Osteocyte (in vitro differentiated cells): ENCODE measurements at regions not wholly inside any gene's neighbourhood (a gene's known extent, or its start where the extent isn't known, plus 50 kb on each side); places are given as distances from the start of the nearest gene placed in this dataset.
"Not testable (repeated sequence)": the region's sequence is repeated elsewhere in the genome, so short reads cannot be mapped to it uniquely, and the experiment has no call there.

Experiments used
- DNase-seq: peaks from one replicate; pipeline ENCODE4 v3.0.0; 2021; ENCODE audit warnings: mixed read lengths; ENCODE audit not compliant: unreplicated experiment; ENCODE audit errors: extremely low spot score
- H3K27ac Mint-ChIP-seq: one replicate; pipeline ENCODE4 v1.8.0; 2021; ENCODE audit warnings: mild to moderate bottlenecking, mixed read lengths; ENCODE audit not compliant: unreplicated experiment
- H3K27me3 Mint-ChIP-seq: one replicate; pipeline ENCODE4 v1.8.0; 2021; ENCODE audit warnings: mixed read lengths; ENCODE audit not compliant: unreplicated experiment
- H3K36me3 Mint-ChIP-seq: one replicate; pipeline ENCODE4 v1.8.0; 2021; ENCODE audit warnings: mixed read lengths; ENCODE audit not compliant: unreplicated experiment
- H3K4me1 Mint-ChIP-seq: one replicate; pipeline ENCODE4 v1.8.0; 2021; ENCODE audit warnings: mixed read lengths; ENCODE audit not compliant: unreplicated experiment
- H3K4me3 Mint-ChIP-seq: one replicate; pipeline ENCODE4 v1.8.0; 2021; ENCODE audit warnings: mild to moderate bottlenecking, moderate library complexity, mixed read lengths; ENCODE audit not compliant: unreplicated experiment
- H3K9me3 Mint-ChIP-seq: one replicate; pipeline ENCODE4 v1.8.0; 2021; ENCODE audit warnings: mixed read lengths; ENCODE audit not compliant: unreplicated experiment
- TF ChIP-seq, protein P1 (sequence below): fragments of 200-600 bp; sonication (generic); IDR thresholded peaks from 2 replicates; pipeline ENCODE4 v1.5.0; 2021; ENCODE audit warnings: antibody characterized with exemption, mild to moderate bottlenecking, moderate library complexity

DNA sequence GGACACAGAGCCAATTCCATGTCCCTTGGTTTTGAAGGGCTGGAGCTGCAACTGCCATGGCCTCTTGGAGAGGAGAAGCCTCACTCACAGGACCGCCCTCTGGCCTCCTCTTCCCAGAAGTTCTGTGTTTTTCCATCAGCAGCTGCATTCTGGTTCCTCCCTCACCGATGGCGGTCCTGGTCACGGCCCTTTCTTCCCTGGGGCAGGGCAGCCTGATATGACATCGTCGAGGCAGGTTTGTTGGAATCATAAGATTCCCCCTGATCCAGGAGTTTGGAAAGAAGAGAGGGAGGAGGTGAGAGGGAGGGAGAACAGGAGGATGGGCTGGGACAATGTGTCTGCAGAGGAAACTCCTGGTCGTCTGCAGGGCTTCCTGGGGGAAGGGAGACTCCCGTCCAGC is 82.7 kb upstream of the PDZD8 start:
- no peak overlapping the region for H3K27ac Mint-ChIP-seq

DNA sequence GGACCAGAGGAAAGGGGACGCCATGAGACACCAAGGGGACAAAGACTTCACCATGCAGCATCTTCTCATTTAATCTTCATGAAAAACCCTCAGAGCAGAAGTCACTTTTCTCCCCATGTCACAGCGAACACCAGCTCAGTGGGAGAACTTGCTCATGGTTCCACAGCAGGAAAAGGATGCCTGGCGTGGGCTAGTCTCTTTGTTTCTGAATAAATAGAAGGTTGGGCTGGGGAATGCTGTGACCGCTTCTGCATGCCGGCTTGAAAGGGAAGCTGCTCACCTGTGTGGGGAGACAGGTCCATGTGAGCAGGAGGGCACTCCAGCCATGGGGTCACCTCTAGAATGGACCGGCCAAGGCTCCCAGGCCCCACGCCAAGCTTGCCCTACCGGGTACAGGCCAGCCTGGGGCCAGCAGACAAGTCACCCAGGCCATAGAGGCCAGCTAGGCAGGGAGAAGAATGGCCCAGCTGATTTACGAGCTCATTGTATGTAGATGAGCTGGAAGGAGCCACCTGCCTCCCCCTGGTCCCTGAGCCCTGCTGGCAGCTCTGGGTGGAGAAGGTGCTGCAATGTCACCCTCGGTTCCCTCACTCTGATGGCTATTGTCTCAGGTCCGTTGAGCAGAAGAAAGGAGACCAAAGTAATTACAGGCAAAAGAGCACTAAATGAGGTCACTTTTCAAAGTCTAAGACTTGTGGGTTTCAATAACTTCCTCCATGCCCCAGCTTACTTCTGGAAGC is 82.0 kb upstream of the PDZD8 start:
- TF ChIP-seq, protein P1, sequence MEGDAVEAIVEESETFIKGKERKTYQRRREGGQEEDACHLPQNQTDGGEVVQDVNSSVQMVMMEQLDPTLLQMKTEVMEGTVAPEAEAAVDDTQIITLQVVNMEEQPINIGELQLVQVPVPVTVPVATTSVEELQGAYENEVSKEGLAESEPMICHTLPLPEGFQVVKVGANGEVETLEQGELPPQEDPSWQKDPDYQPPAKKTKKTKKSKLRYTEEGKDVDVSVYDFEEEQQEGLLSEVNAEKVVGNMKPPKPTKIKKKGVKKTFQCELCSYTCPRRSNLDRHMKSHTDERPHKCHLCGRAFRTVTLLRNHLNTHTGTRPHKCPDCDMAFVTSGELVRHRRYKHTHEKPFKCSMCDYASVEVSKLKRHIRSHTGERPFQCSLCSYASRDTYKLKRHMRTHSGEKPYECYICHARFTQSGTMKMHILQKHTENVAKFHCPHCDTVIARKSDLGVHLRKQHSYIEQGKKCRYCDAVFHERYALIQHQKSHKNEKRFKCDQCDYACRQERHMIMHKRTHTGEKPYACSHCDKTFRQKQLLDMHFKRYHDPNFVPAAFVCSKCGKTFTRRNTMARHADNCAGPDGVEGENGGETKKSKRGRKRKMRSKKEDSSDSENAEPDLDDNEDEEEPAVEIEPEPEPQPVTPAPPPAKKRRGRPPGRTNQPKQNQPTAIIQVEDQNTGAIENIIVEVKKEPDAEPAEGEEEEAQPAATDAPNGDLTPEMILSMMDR = no peak
- Mint-ChIP-seq H3K27me3 (no peaks in the 10 kb centered on the region), H3K4me1 (no peaks in the 10 kb centered on the region), H3K36me3 (no peaks in the 10 kb centered on the region), H3K27ac (no peak overlapping the region), H3K4me3 (no peak overlapping the region), H3K9me3 (peaks cover 4% of the 10 kb centered on the region)
- no peak for DNase-seq

More for the DNA sequence above, 82.7 kb upstream of the PDZD8 start:
- DNase-seq = no peak
- H3K27me3 Mint-ChIP-seq = no peaks in the 10 kb centered on the region
- no peaks in the 10 kb centered on the region for H3K36me3 Mint-ChIP-seq
- peaks cover under 1% of the 10 kb centered on the region for H3K9me3 Mint-ChIP-seq
- no peaks in the 10 kb centered on the region for H3K4me1 Mint-ChIP-seq
- TF ChIP-seq, protein P1 = no peak
- no peak overlapping the region for H3K4me3 Mint-ChIP-seq

DNA sequence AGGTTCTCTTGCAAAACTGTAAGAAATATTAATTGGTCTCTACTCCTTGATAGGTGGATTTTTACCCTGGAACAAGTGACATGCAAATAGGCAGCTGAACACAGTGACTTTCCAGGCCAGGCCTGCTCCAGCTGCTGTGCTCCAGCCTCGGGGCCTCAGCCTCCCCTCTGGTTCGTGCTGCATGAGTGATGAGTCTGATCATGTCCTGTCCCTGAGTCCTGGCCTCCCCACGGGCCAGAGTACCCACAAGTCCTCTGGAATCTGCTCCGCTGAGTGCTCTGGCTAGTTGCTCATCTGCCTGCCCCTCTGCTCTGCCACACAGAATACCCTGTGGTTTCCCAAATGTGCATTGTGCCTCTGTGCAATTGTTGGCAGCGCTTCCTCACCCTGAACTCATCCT is 80.1 kb upstream of the PDZD8 start:
- peaks cover 4% of the 10 kb centered on the region for H3K9me3 Mint-ChIP-seq
- no peaks in the 10 kb centered on the region for H3K36me3 Mint-ChIP-seq
- no peaks in the 10 kb centered on the region for H3K27me3 Mint-ChIP-seq
- TF ChIP-seq, protein P1 = no peak
- no peak for DNase-seq
- H3K4me3 Mint-ChIP-seq = no peak overlapping the region
- no peaks in the 10 kb centered on the region for H3K4me1 Mint-ChIP-seq
- H3K27ac Mint-ChIP-seq = no peak overlapping the region

DNA sequence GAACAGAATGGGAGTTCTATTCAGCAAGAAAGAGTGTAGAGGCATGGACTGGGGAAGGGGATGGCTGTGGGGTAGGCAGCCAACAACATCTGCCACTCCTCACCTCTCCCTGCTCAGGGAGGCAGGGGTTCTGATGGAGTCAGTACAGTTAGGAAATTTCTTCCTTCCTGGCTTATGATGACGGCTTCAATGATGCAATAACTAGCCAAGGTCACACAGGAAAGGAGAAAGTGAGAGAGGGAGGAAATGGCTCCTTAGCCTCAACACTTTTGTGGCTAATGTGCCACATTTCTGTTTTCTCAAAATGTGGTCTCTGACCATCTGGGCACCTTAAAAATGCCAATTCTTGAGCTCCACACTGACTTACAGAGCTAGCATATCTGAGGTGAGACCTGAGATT is 79.3 kb upstream of the PDZD8 start:
- Mint-ChIP-seq H3K4me1 (no peaks in the 10 kb centered on the region), H3K27me3 (no peaks in the 10 kb centered on the region)
- DNase-seq = no peak

DNA sequence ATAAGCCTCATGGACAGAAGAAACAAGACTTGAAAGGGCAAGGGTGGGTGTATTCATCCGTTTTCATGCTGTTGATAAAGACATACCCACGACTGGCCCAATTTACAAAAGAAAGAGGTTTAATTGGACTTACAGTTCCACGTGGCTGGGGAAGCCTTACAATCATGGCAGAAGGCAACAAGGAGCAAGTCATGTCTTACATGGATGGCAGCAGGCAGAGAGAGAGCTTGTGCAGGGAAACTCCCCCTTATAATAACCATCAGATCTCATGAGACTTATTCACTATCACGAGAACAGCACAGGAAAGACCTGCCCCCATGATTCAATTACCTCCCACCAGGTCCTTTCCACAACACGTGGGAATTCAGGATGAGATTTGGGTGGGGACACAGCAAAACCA is 78.2 kb upstream of the PDZD8 start:
- not testable (repeated sequence) for H3K9me3 Mint-ChIP-seq, H3K4me1 Mint-ChIP-seq, H3K27me3 Mint-ChIP-seq, H3K4me3 Mint-ChIP-seq, H3K36me3 Mint-ChIP-seq, H3K27ac Mint-ChIP-seq, DNase-seq

More for the DNA sequence above, 79.3 kb upstream of the PDZD8 start:
- Mint-ChIP-seq H3K36me3 (no peaks in the 10 kb centered on the region), H3K9me3 (peaks cover 4% of the 10 kb centered on the region), H3K4me3 (no peak overlapping the region), H3K27ac (no peak overlapping the region)
- TF ChIP-seq, protein P1 = no peak
